ENCODE measurements at regions not wholly inside any gene's neighbourhood (a gene's known extent, or its start where the extent isn't known, plus 50 kb on each side); places are given as distances from the start of the nearest gene placed in this dataset.
"Not testable (repeated sequence)": the region's sequence is repeated elsewhere in the genome, so short reads cannot be mapped to it uniquely, and the experiment has no call there.

DNA sequence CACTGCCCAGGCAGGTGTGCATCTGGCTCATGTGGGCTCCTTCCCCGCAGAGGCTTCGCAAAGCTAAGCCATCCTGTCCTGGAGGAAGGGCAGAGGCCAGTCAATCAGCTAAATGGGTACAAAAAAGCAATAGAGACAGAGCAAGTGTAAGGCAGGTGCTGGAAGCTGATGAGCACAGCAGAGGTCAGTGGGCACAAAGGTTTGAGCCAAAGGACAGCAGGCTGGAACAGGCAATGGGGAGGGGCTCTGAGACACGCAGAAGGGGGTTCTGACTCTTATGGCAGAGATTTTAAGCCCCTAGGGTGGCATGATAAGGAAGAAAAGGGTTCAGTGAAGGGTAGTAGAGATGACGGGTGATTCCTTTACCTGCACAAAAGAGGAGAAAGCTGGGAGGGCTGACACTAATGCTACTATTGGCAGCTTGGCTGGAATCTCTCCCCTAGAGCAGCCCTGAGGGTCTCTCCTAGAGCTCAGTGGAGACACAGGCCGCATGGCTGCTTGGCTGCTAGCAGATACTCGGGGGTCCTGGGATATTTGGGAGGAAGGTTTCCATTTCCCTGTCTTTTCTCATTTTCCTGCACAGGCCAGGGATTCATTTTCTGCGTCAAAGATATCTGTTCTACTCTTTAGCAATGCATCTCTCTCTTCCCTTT, 132.4 kb downstream of the MYCN start:
- no peak for DNase-seq (ENCODE audit: low read depth in 2 of 2)

DNA sequence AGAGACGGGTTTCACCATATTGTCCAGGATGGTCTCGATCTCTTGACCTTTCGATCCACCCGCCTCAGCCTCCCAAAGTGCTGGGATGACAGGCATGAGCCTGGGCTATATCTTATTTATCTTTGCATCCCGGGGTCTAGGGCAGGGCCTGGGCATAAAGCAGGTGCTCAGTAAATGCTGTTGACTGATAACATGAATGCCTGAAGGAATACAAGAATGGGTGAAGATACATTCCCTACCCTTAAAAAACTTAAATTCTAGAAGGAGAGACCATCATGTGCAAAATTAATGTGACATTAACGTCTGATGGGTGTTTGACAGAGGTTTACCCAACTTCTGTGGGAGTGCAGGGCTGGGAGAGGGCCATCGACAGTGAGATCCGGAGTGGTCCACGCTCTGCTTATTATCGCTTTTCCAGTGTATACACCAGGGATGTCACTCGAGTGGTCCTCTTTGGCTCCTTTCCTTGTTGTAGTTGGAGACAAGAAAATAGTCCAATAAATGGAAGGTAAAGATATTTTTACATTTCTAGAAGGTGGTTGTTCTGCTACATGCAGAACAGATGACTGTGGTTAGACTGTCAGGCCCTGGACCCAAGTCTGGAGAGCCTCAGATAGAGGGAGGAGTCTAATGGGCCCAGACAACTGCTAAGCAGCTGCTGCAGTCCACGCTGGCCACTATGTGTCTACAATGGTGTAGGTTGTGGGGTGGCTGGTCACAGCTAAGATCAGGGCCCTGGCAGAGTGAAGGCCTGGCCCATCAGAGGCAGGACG, 131.7 kb downstream of the MYCN start:
- no peak for DNase-seq (ENCODE audit: low read depth in 2 of 2)

DNA sequence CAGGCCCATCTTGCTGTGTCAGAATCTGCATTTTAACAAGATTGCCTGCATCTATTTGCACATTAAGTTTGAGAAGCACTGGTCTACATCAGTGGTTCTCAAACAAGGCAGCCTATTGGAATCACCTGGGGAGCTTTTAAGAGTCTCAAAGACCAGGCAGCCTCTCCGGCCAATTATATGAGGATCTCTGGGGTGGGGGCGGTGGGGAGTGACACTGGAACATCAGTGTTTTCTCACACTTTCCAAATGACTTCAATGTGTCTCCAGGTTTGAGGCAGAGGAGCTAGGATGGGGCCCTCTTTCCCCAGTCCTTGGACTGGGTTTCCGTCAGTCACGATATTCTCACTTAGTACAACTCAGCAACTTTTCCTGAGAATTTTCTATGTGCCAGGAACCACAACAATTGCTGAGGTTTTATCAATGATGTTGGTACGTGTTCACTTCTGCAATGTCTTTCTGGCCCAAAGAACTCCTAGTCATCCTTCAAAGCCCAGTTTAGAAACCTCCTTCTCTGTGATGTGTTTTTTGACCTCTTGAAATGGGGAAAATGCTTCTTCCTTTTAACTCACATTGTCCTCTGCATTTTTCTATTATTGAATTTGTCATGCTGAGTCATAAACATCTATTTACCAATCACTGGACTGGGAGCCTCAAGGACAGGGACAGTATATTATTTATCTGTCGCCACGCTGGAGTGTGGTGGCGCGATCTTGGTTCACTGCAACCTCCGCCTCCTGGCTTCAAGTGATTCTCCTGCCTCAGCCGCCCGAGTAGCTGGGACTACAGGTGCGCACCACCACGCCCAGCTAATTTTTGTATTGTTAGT, 130.9 kb downstream of the MYCN start:
- DNase-seq (ENCODE audit: low read depth in 2 of 2), result no peak

DNA sequence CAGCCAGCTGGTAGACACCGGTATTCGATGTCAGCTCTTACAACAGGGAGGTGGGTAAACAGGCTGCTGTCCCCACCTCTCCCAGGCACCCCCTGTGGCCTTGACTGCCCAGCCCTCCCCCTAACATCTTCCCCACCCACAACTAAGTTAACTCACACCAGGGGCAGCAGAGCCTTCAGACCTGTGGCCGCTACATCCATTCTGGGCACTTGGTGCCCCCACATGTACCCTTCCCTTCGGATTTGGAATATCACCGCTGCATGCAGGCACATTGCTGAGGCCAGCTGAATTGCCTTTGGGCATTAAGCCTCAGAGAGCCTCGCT, 130.3 kb downstream of the MYCN start:
- DNase-seq (ENCODE audit: low read depth in 2 of 2), result no peak

DNA sequence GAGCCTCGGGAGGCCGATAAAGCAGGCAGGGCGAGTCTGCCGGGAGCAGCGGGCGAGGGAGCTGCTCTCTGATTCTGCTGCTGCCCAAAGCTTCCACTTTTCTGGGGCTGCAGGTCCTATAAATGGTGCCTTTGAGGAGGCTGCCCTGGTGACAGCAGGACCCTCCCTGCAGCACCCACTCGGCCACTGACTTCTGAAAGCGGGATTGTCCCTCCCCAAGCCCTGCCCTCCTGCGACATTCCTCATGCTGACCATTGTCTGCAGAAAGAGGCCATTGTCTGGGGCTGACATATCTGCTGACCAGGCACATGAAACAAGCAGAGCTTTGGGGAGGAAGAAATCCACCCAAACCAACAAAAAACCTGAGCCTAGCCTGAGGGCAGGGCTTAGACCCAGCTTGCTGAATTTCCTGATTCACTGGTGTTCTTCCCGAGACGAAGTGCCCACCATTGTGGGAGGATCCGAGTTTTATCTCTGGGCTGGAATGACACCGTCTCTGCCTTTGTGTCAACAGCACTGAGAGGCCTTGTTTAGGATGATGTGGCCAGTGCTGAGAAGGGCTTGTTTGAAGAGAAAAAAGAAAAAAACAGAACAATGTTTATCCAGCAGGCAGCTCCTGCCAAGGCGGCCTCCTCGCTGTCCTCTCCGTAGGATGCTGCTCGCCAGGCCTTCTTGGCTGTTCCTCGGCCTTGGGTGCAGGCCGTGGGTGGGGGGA, 129.7 kb downstream of the MYCN start:
- no peak for DNase-seq (ENCODE audit: low read depth in 2 of 2)

DNA sequence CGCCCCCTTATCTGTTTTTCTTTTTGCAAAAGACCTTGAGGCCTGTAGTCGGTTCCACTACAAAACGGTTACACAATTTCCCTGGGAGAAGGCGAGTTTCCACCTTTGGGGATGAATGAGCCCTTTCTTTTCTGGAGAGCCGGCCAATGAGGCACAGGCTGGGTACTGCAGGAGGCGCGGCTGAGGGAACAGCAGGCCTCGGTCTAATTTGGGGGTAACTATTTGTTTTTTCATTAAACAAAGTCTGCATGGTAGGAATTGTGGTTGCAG, 129.2 kb downstream of the MYCN start:
- DNase-seq (ENCODE audit: low read depth in 2 of 2), result no peak

DNA sequence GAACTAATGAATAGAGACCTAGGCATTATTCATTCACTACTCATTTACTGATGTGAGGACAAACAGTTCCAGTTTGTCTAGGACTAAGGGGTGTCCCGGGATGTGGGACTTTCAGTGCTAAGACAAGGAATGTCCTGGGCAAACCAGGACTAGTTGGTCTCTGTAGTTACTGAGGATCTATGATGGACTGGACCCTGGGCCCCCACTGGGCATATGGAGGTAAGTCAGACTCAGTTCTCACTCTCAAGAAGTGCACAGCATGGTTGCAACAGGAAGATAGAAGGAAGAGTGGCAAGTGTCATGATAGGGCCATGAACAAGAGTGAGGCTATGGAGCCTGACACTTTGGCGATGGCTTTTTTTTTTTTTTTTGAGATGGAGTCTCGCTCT, 128.2 kb downstream of the MYCN start:
- no peak for DNase-seq (ENCODE audit: low read depth in 2 of 2)

DNA sequence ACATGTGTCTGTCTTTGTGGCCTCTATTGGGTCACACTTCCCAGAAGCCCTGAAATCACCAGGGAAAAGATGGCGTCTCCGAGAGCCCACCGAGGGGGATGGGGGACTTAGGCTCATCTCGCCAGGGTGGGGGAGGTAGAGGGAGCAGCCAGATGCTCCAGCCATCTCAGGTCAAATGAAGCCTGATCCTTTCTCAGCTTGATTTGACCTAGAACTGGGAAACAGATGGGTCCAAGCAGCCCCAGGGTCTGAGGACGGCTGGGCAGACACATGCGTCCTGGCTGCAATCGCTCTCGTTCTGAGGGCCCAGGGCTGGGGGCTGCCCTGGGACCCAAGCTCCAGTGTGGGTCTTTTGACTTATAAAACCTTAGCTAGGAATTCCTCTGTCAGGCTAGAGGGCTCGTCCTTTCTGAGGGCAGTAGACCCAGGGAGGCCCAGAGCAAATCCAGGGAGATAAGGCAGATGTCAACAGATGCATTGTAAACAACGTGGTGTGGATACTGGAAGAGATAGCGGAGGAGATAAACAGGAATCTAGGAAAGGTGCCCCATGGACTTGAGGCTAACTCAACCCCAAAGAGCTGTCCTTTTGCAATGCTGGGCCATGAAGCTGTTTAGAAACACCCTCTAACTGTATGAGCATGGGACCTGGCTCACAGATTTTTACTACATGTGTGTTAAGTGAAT, 127.7 kb downstream of the MYCN start:
- no peak for DNase-seq (ENCODE audit: low read depth in 2 of 2)

DNA sequence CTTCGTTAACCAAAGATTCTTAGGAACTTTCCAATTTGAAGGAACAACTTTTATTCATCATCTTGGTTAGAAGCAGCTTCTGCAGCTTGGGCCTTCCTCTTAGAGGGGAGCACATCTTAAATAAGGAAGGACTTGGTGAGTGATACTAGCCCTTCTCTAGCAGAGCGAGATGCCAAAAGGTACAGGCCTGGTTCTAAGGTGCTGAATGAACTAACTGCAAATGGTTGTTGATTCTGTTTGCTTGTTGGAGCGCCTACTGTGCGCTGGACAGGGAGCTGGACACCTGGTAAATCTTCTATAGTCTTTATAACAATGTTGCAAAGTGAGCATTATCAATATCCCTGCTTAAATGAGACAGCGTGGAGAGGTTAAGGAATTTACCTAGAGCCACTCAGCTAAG, 127.1 kb downstream of the MYCN start:
- DNase-seq (ENCODE audit: low read depth in 2 of 2), result no peak

DNA sequence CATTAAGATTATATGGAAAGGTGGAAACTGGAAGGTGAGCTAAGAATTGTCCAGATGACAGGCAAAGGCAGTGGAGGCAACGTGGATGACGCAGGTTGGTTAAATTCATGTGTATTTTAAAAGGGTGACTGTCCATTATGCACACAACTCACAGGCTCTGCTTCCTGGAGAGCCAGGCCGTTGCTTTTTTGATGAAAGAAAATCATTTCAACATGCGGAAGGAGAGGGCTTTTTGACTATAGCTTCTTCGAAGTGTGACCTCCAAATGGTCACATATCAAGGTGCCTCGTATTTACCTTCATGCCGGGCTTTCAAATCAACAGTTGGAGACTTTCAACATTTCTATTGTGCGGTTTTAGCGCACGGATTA, 126.7 kb downstream of the MYCN start:
- no peak for DNase-seq (ENCODE audit: low read depth in 2 of 2)

DNA sequence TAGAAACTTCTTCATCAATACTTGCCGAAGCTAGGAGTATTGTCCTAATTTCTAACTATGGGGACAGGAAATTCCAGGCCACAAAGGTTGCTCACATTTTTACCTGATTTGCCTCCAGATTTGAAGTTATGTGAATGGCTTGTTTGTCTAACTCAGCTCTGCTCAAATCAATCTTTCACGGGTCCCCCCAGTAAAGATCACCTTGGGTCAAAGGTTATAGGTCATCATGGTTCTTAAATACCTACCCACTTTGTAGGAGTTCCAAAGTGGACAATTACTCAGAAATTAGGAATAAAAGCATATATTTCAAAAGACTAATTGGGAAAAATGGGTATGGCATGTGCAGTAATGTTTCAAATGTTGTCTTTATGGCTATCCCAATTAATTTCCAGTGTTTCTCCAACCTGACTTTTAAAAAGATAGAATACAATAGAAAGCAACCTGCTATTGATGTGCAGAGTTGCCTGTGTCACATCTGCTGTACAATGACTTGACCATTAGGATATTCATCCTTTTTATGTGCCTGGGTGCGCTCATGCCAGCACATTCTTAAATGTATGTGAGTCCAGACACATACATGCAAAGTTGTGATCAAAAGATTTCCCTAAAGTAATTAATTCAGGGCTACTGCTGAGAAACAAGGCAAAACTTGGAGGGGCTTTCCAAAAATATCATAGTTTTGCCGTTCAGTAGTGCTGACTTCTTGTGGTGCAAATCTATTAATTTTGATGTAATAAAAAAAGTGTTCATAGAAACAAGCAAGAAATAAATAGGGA, 126.1 kb downstream of the MYCN start:
- DNase-seq (ENCODE audit: low read depth in 2 of 2), result no peak

DNA sequence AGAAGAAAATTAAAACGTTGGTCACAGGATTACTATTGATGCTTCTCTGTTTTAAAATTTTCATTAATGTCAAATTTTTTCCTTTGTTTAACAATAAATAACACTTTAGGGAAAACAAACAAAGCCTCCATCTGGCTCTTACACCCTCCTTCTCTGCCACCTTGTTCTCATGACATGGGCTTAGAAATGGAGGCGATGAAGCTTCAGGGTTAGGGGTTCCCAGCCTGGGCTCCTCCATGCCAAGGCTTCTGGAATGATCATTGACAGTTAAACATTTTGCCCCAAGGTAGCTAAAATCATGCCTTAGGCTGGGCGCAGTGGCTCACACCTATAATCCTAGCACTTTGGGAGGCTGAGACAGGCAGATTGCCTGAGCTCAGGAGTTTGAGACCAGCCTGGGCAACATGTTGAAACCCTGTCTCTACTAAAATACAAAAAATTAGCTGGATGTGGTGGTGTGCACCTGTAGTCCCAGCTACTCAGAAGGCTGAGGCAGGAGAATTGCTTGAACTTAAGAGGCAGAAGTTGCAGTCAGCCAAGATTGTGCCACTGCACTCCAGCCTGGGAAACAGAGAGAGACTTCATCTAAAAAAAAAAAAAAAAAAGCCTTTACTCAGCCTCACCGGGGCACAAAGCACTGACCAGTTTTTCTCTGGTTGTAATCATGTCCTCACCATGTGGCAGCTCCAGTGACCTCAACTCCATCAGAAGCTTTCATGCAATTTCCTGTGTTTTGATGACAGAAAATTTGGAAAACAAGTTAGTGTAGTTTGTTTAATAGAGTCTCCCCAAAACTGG, 125.1 kb downstream of the MYCN start:
- DNase-seq (ENCODE audit: low read depth in 2 of 2), result not testable (repeated sequence)

DNA sequence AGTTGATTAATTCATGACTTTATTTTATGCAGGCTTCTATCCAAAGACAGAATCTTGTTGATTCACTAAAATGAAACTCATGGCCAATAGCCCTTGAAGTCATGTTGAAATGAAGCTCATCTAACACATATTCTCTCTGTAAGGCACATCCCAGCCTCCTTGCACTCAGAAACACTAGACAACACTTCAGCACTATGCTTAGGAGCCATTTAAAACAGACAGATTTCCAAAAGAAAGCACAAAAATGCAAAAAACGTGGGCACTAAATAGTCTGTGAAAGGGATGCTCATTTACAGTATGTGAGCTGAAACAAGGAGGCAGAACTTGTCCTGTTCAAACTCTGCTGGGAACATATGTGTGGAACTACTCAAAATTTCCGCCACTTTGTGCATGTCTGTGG, 124.4 kb downstream of the MYCN start:
- no peak for DNase-seq (ENCODE audit: low read depth in 2 of 2)

DNA sequence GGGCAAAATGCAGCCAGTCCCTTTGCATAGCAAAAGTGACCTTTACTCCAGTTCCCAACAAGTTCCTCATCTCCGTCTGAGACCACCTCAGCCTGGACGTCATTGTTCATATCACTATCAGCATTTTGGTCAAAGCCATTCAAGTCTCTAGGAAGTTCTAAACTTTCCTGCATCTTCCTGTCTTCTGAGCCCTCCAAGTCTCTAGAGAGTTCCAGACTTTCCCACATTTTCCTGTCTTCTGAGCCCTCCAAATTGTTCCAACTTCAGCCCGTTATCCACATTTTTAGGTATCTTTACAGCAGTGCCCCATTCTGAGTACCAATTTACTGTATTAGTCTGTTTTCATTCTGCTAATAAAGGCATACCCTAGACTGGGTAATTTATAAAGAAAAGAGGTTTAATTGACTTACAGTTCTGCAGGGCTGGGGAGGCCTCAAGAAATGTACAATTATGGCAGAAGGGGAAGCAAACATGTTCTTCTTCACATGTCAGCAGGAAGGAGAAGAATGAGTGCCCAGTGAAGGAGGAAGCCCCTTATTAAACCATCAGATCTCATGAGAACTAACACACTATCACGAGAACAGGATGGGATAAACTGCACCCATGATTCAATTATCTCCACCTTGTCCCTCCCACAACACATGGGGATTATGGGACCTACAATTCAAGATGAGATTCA, 123.7 kb downstream of the MYCN start:
- DNase-seq (ENCODE audit: low read depth in 2 of 2), result no peak

DNA sequence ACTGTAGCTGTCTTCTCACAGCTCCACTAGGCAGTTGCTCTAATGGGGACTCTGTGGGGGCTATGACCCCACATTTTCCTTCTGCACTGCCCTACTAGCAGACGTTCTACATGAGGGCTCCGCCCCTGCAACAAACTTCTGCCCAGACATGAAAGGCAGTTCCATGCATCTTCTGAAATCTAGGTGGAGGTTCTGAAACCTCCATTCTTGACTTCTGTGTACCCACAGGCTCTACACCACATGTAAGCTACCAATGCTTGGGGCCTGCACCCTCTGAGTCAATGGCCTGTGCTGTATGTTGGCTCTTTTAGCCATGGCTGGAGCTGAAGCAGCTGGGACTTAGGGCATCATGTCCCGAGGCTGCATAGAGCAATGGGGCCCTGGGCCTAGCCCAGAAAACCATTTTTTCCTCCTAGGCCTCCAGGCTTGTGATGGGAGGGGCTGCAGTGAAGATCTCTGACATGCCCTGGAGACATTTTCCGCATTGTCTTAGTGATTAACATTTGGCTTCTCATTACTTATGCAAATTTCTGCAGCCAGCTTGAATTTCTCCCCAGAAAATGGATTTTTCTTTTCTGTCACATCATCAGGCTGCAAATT, 123.0 kb downstream of the MYCN start:
- DNase-seq (ENCODE audit: low read depth in 2 of 2), result no peak

DNA sequence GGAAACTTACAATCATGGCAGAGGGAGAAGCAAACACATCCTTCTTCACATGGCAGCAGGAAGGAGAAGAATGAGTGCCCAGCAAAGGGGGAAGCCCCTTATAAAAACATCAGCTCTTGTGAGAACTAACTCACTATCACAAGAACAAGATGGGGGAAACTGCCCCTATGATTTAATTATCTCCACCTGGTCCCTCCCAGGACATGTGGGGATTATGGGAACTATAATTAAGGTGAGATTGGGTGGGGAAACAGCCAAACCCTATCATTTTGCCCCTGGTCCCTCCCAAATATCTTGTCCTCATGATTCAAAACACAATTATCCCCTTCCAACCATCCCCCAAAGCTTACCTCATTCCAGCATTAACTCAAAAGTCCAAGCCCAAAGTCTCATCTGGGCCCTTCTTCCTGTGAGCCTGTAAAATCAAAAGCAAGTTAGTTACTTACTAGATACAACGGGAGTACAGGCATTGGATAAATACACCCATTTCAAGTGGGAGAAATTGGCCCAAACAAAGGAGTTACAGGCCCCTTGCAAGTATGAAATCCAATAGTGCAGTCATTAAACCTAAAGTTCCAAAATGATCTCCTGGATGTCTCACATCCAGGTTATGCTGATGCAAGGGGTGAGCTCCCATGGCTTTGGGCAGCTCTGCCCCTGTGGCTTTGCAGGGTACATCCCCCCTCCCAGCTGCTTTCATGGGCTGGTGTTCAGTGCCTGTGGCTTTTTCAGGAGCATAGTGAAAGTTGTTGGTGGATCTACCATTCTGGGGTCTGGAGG, 122.3 kb downstream of the MYCN start:
- DNase-seq (ENCODE audit: low read depth in 2 of 2), result no peak

DNA sequence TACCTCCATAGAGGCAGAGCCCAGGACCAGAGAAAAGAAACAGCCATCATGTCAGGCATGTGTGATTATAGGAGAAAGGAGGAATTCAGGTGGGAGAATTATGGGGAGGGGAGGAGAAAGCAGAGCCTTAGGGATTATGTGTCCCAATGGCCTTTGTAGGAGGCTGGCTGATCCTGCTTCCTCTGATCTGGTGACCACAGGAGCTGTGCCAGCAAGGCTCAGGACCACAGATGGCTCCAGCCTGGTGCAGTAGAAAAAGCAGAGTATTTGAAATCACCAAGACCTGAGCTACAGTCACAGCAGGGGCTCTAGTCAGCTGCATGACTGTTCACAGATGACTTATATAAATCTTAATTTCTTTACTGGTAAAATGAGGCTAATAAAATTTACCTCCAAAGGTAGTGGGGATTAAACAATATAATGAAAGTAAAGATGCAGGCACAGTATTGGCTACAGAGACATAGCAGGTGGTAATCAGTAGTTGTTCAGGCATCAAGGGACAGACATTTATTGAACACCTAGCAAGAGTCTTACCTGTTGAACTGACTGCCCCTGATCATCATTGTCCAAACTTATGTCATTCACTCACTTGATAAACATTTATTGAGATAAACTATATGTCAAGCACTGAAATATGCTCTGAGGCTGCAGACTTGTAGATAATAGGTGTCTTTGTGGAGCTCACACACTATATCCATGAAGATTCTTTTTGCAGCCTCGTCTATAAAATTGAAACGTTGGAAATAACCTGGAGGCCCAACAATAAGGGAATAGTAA, 121.3 kb downstream of the MYCN start:
- no peak for DNase-seq (ENCODE audit: low read depth in 2 of 2)

DNA sequence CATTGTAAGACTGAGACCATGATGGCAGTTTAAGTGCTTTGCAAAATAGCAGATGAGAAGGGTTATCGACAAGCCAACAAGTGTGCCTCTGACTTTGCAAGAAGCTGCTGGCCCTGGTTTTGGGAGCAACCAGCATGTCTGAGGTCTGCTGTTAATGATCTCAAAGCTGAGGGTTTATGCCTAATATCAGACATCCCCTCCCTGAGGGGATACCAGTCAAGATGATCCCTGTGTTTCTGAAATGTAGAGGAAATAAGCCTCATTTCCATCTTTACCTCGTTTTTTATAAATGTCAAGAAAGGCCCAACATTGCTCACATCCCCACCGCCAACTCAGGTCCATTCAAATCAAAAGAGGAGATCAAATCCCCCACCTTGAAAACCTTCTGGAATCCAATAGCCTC, 120.6 kb downstream of the MYCN start:
- DNase-seq (ENCODE audit: low read depth in 2 of 2), result no peak
